GM13976 (cell line): ENCODE measurements at regions not wholly inside any gene's neighbourhood (a gene's known extent, or its start where the extent isn't known, plus 50 kb on each side); places are given as distances from the start of the nearest gene placed in this dataset.
"Not testable (repeated sequence)": the region's sequence is repeated elsewhere in the genome, so short reads cannot be mapped to it uniquely, and the experiment has no call there.

Experiments
- DNase-seq: peaks from one replicate; pipeline ENCODE4 v3.0.0; 2012; ENCODE audit warnings: low spot score
- in situ Hi-C: fragments of 300-500 bp; cut with MboI; formaldehyde crosslinking; loops from one replicate; pipeline ENCODE4 v1.12.0; 2022; ENCODE audit warnings: low sequenced_read_pairs, mixed read lengths, inconsistent platforms; ENCODE audit not compliant: unreplicated experiment
- TF ChIP-seq, protein P1 (sequence below): IDR thresholded peaks from 2 replicates; pipeline ENCODE4 v1.5.1; 2012; ENCODE audit warnings: borderline replicate concordance, mild to moderate bottlenecking; ENCODE audit not compliant: insufficient read depth; ENCODE audit errors: extremely low read depth, missing control alignments, control extremely low read depth

DNA sequence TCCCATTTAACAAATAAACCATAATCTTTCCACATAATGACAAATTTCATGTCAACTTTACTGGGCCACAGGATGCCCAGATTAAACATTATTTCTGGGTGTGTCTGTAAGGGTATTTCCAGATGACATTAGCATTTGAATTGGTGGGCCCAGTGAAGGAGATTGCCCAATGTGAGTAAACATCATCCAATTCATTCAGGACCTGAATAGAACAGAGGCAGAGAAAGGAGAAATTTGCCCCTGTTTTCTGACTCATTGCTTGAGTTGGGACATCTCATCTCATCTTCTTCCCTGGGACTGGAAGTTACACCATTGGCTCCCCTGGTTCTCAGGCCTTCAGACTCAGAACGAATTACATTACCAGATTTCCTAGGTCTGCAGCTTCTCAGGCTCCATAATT lies 142.9 kb downstream of the TPBG start:
- DNase-seq: no peak
- in situ Hi-C loops: no loop called here
- TF ChIP-seq, protein P1, sequence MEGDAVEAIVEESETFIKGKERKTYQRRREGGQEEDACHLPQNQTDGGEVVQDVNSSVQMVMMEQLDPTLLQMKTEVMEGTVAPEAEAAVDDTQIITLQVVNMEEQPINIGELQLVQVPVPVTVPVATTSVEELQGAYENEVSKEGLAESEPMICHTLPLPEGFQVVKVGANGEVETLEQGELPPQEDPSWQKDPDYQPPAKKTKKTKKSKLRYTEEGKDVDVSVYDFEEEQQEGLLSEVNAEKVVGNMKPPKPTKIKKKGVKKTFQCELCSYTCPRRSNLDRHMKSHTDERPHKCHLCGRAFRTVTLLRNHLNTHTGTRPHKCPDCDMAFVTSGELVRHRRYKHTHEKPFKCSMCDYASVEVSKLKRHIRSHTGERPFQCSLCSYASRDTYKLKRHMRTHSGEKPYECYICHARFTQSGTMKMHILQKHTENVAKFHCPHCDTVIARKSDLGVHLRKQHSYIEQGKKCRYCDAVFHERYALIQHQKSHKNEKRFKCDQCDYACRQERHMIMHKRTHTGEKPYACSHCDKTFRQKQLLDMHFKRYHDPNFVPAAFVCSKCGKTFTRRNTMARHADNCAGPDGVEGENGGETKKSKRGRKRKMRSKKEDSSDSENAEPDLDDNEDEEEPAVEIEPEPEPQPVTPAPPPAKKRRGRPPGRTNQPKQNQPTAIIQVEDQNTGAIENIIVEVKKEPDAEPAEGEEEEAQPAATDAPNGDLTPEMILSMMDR: no peak

DNA sequence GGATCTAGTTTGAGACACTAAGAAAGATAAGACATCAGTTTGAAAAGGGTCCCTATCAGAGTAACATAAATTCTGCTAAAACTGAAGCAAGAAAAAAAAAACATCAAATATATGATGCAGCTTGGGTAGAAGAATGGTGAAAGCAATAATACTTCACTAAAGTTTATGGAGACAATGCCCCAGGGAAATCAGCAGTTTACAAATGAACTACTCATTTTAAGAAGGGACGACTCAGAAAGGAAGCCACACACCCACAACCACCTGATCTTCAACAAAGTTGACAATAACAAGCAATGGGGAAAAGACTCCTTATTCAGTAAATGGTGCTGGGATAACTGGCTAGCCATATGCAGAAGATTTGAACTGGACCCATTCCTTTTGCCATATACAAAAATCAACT lies 143.5 kb downstream of the TPBG start:
- no peak for DNase-seq
- in situ Hi-C loops: no loop called here
- TF ChIP-seq, protein P1: no peak

GRCh38 chr6:82511546-82511945 lies 147.9 kb downstream of the TPBG start:
- TF ChIP-seq, protein P1: no peak
- in situ Hi-C loops: no loop called here
- no peak for DNase-seq

GRCh38 chr6:82517896-82518295 lies 154.3 kb downstream of the TPBG start:
- DNase-seq, in situ Hi-C loops: not testable (repeated sequence)

GRCh38 chr6:82521369-82521768 lies 157.8 kb downstream of the TPBG start:
- no peak for DNase-seq
- TF ChIP-seq, protein P1: no peak
- in situ Hi-C loops: no loop called here

GRCh38 chr6:82521861-82522260 lies 158.2 kb downstream of the TPBG start:
- TF ChIP-seq, protein P1: no peak
- no peak for DNase-seq
- in situ Hi-C loops: no loop called here

GRCh38 chr6:82524031-82524430 lies 160.4 kb downstream of the TPBG start:
- in situ Hi-C loops: no loop called here
- DNase-seq: no peak
- TF ChIP-seq, protein P1: no peak
